GM12878 (cell line): ENCODE measurements at regions not wholly inside any gene's neighbourhood (a gene's known extent, or its start where the extent isn't known, plus 50 kb on each side); places are given as distances from the start of the nearest gene placed in this dataset.

Experiments
- ATAC-seq: fragments of 200-7000 bp; cut with Tn5 transposase; 3 replicates; pipeline ENCODE4 v1.9.1; 2020; ENCODE audit warnings: mild to moderate bottlenecking, moderate library complexity
- BruUV-seq: library from RNA; stranded (reverse); fragments of 400-500 nt; replicated peaks from 2 replicates; lab custom pipeline; 2021; lab: Mats Ljungman, UMichigan
- CTCF ChIA-PET: fragments of 300-600 bp; sonication (Branson Sonifier 250); formaldehyde crosslinking; extraction: SDS; loops from one replicate; lab custom pipeline; 2021; ENCODE audit warnings: inconsistent platforms; lab: Yijun Ruan, JAX
- POLR2A ChIA-PET: fragments of 350-600 bp; formaldehyde crosslinking; extraction: SDS; loops from one replicate; lab custom pipeline; 2021; ENCODE audit warnings: inconsistent platforms; lab: Charles Lee
- RAD21 ChIA-PET: fragments of 300-600 bp; sonication (Branson Sonifier 250); formaldehyde crosslinking; loops from one replicate; lab custom pipeline; 2023; ENCODE audit warnings: antibody characterized with exemption; ENCODE audit not compliant: unreplicated experiment; lab: Charles Lee
- SMC1A ChIA-PET: fragments of 300-600 bp; sonication (Branson Sonifier 250); formaldehyde crosslinking; loops from one replicate; lab custom pipeline; 2023; ENCODE audit not compliant: unreplicated experiment, uncharacterized antibody; lab: Charles Lee
- DNase-seq: peaks from one replicate; pipeline ENCODE4 v3.0.0-alpha.2; 2011; ENCODE audit warnings: low read depth, low spot score
- FAIRE-seq: peaks from 3 replicates; lab custom pipeline; 2011; peaks lifted over from hg19 to GRCh38; lab: Jason Lieb, UNC
- H2AFZ ChIP-seq: 2 replicates; pipeline ENCODE4 v1.6.0; 2011; ENCODE audit warnings: low read depth, low read length, control low read depth; ENCODE audit not compliant: control insufficient read depth
- H3K27ac ChIP-seq: 2 replicates; pipeline ENCODE4 v1.5.1; 2011; ENCODE audit warnings: control low read depth; ENCODE audit not compliant: control insufficient read depth, insufficient read depth
- H3K27me3 ChIP-seq, 2 experiments: replicated peaks in 1 of 2; 2 replicates each; pipeline versions ENCODE4 v1.6.0 to v1.6.1; 2011; ENCODE audit warnings: low read length in 1 of 2; ENCODE audit not compliant: control insufficient read depth in 2 of 2, insufficient read depth in 2 of 2
- H3K36me3 ChIP-seq, 2 experiments: 2 replicates each; pipeline ENCODE4 v1.5.1; 2011; ENCODE audit warnings: low read length in 1 of 2; ENCODE audit not compliant: control insufficient read depth in 2 of 2, insufficient read depth in 2 of 2
- H3K4me1 ChIP-seq: 2 replicates; pipeline ENCODE4 v1.6.1; 2011; ENCODE audit warnings: mild to moderate bottlenecking, low read length, moderate library complexity, mixed read lengths; ENCODE audit not compliant: control insufficient read depth, insufficient read depth
- H3K4me2 ChIP-seq: 2 replicates; pipeline ENCODE4 v1.6.0; 2011; ENCODE audit warnings: control low read depth; ENCODE audit not compliant: control insufficient read depth, insufficient read depth
- H3K4me3 ChIP-seq: fragments of 200-600 bp; sonication (generic); 2 replicates; pipeline ENCODE4 v1.5.1; 2016
- H3K79me2 ChIP-seq: 2 replicates; pipeline ENCODE4 v1.6.0; 2011; ENCODE audit warnings: low read length; ENCODE audit not compliant: control insufficient read depth, insufficient read depth
- H3K9ac ChIP-seq: 2 replicates; pipeline ENCODE4 v1.8.0; 2011; ENCODE audit warnings: low read length, control low read depth, mixed read lengths; ENCODE audit not compliant: control insufficient read depth, insufficient read depth
- H3K9me3 ChIP-seq: replicated peaks from 3 replicates; pipeline ENCODE4 v1.5.1; 2011; ENCODE audit warnings: mild to moderate bottlenecking, low read length; ENCODE audit not compliant: control insufficient read depth, insufficient read depth
- H4K20me1 ChIP-seq: 2 replicates; pipeline ENCODE4 v1.6.0; 2011; ENCODE audit not compliant: control insufficient read depth, insufficient read depth
- IKZF2 ChIP-seq, 2 experiments: fragments of 450-650 bp; IDR thresholded peaks; 2 replicates each; pipeline ENCODE4 v1.6.1; 2017; ENCODE audit warnings: mild to moderate bottlenecking in 2 of 2, moderate library complexity in 2 of 2
- NBN ChIP-seq: fragments of 450-650 bp; IDR thresholded peaks from 2 replicates; pipeline ENCODE4 v1.6.1; 2016
- POU2F2 ChIP-seq: IDR thresholded peaks from 3 replicates; pipeline ENCODE4 v1.6.1; 2011; ENCODE audit warnings: low read depth, mild to moderate bottlenecking, low read length, borderline replicate concordance
- RBBP5 ChIP-seq: fragments of 200-600 bp; sonication (generic); conservative IDR thresholded peaks from 2 replicates; pipeline ENCODE4 v1.6.1; 2016
- SMARCA5 ChIP-seq: fragments of 450-650 bp; IDR thresholded peaks from 2 replicates; pipeline ENCODE4 v1.6.1; 2017; ENCODE audit warnings: mild to moderate bottlenecking
- TCF12 ChIP-seq: IDR thresholded peaks from 2 replicates; pipeline ENCODE4 v1.6.1; 2011; ENCODE audit warnings: low read depth, mild to moderate bottlenecking, low read length
- TCF3 ChIP-seq: IDR thresholded peaks from 2 replicates; pipeline ENCODE4 v1.6.1; 2012; ENCODE audit warnings: low read depth, mild to moderate bottlenecking, low read length, borderline replicate concordance; ENCODE audit not compliant: insufficient read depth
- ZNF217 ChIP-seq: fragments of 450-650 bp; IDR thresholded peaks from 2 replicates; pipeline ENCODE4 v1.6.1; 2017; ENCODE audit warnings: antibody characterized with exemption, mild to moderate bottlenecking
- ZNF274 ChIP-seq: IDR thresholded peaks from one replicate; pipeline ENCODE4 v1.8.0; 2011; ENCODE audit not compliant: insufficient read length, insufficient read depth
- ZSCAN29 ChIP-seq: fragments of 450-650 bp; IDR thresholded peaks from 2 replicates; pipeline ENCODE4 v1.6.1; 2017; ENCODE audit warnings: mild to moderate bottlenecking, moderate library complexity
- WGBS: methylation state at CpG from one replicate; pipeline ENCODE4 v1.1.6; 2016; ENCODE audit warnings: low lambda C conversion rate; ENCODE audit not compliant: insufficient replicate concordance, insufficient coverage; ENCODE audit errors: missing lambda C conversion rate; 5-methylcytosine and 5-hydroxymethylcytosine counted together
- in situ Hi-C: fragments of 300-500 bp; cut with MboI; formaldehyde crosslinking; loops from 9 replicates; pipeline ENCODE4 v1.14.3; 2018; ENCODE audit warnings: mixed read lengths
- intact Hi-C: fragments of 100-400 bp; cut with micrococcal nuclease; formaldehyde crosslinking; loops from one replicate; pipeline ENCODE4 v1.14.2; 2022; ENCODE audit not compliant: unreplicated experiment
- TF ChIP-seq, protein P1 (sequence below): fragments of 450-650 bp; IDR thresholded peaks from 2 replicates; pipeline ENCODE4 v1.6.1; 2017; ENCODE audit warnings: low read depth, mild to moderate bottlenecking, moderate library complexity
- TF ChIP-seq, protein P2 (sequence below): fragments of 450-650 bp; IDR thresholded peaks from 2 replicates; pipeline ENCODE4 v1.6.1; 2014; ENCODE audit warnings: mild to moderate bottlenecking
- TF ChIP-seq, protein P3 (sequence below): fragments of 450-650 bp; IDR thresholded peaks from 2 replicates; pipeline ENCODE4 v1.6.1; 2018; ENCODE audit warnings: mild to moderate bottlenecking, low read depth, moderate library complexity; ENCODE audit not compliant: partially characterized antibody

DNA sequence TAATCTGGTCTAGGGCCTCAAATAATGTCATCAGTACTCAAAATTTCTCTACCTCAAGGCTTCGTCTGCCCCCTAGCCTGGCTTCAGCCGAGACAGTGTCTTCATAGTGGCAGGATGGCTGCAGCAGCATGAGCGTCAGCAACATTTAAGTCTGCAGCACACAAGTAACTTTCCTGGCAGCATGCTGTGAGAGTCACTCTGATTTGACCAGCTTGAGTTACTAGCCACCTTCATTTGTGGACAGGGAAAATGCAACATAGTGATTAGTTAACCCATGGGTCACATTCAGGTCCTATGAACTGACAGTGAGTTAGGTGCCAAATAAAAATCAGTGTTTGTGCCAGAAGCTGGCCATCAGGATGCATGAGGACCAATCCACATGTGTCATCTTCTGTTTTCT, 209.9 kb upstream of the SLC35B3 start:
- H2AFZ ChIP-seq, result no peak overlapping the region
- H3K79me2 ChIP-seq, result no peaks in the 10 kb centered on the region
- intact Hi-C loops (no loop called here), in situ Hi-C loops (no loop called here)
- DNase-seq (no peak), FAIRE-seq (no peak), ATAC-seq (no peak)
- no TSS peak for BruUV-seq
- POLR2A ChIA-PET, result no interaction called here
- H3K36me3 ChIP-seq, result no peaks in the 10 kb centered on the region
- no peaks in the 10 kb centered on the region for H3K27me3 ChIP-seq
- 5% methylated on average over 3 of the region's 3 CpGs for WGBS
- no peak for TF ChIP-seq TCF12
- no peak for TF ChIP-seq NBN
- no peak for TF ChIP-seq IKZF2 (IDR thresholded peaks at IDR 0.05)
- no peak for TF ChIP-seq ZNF217
- TF ChIP-seq, protein P1, sequence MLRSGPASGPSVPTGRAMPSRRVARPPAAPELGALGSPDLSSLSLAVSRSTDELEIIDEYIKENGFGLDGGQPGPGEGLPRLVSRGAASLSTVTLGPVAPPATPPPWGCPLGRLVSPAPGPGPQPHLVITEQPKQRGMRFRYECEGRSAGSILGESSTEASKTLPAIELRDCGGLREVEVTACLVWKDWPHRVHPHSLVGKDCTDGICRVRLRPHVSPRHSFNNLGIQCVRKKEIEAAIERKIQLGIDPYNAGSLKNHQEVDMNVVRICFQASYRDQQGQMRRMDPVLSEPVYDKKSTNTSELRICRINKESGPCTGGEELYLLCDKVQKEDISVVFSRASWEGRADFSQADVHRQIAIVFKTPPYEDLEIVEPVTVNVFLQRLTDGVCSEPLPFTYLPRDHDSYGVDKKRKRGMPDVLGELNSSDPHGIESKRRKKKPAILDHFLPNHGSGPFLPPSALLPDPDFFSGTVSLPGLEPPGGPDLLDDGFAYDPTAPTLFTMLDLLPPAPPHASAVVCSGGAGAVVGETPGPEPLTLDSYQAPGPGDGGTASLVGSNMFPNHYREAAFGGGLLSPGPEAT, result no peak
- TF ChIP-seq TCF3, result no peak
- TF ChIP-seq, protein P2, sequence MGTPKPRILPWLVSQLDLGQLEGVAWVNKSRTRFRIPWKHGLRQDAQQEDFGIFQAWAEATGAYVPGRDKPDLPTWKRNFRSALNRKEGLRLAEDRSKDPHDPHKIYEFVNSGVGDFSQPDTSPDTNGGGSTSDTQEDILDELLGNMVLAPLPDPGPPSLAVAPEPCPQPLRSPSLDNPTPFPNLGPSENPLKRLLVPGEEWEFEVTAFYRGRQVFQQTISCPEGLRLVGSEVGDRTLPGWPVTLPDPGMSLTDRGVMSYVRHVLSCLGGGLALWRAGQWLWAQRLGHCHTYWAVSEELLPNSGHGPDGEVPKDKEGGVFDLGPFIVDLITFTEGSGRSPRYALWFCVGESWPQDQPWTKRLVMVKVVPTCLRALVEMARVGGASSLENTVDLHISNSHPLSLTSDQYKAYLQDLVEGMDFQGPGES, result no peak
- no peak for TF ChIP-seq POU2F2
- TF ChIP-seq SMARCA5, result no peak
- TF ChIP-seq RBBP5, result no peak
- TF ChIP-seq, protein P3, sequence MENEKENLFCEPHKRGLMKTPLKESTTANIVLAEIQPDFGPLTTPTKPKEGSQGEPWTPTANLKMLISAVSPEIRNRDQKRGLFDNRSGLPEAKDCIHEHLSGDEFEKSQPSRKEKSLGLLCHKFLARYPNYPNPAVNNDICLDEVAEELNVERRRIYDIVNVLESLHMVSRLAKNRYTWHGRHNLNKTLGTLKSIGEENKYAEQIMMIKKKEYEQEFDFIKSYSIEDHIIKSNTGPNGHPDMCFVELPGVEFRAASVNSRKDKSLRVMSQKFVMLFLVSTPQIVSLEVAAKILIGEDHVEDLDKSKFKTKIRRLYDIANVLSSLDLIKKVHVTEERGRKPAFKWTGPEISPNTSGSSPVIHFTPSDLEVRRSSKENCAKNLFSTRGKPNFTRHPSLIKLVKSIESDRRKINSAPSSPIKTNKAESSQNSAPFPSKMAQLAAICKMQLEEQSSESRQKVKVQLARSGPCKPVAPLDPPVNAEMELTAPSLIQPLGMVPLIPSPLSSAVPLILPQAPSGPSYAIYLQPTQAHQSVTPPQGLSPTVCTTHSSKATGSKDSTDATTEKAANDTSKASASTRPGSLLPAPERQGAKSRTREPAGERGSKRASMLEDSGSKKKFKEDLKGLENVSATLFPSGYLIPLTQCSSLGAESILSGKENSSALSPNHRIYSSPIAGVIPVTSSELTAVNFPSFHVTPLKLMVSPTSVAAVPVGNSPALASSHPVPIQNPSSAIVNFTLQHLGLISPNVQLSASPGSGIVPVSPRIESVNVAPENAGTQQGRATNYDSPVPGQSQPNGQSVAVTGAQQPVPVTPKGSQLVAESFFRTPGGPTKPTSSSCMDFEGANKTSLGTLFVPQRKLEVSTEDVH, result no peak
- no peak for TF ChIP-seq ZSCAN29
- no peak for TF ChIP-seq ZNF274
- H3K4me1 ChIP-seq, result no peaks in the 10 kb centered on the region
- no peak overlapping the region for H3K9ac ChIP-seq
- no peak overlapping the region for H3K4me2 ChIP-seq
- RAD21 ChIA-PET, result no interaction called here
- H3K9me3 ChIP-seq, result no peaks in the 10 kb centered on the region
- H3K27ac ChIP-seq, result no peak overlapping the region
- SMC1A ChIA-PET, result no interaction called here
- no peaks in the 10 kb centered on the region for H4K20me1 ChIP-seq
- H3K4me3 ChIP-seq, result no peak overlapping the region
- CTCF ChIA-PET, result no interaction called here
